Transverse colon (tissue), 4 donors: ENCODE measurements at regions not wholly inside any gene's neighbourhood (a gene's known extent, or its start where the extent isn't known, plus 50 kb on each side); places are given as distances from the start of the nearest gene placed in this dataset.

Experiments used
- CTCF ChIP-seq, 5 experiments: fragments of 200-600 bp in 3 of 5; fragments of 450-650 bp in 2 of 5; sonication (generic) in 3 of 5; IDR thresholded peaks; 1 replicate in 2 of 5; 2 replicates in 3 of 5; pipeline ENCODE4 v1.5.1; 2016 to 2017; ENCODE audit warnings: antibody characterized with exemption in 5 of 5, inconsistent platforms in 3 of 5, mild to moderate bottlenecking in 2 of 5, moderate library complexity in 1 of 5
- POLR2A ChIP-seq: fragments of 450-650 bp; IDR thresholded peaks from one replicate; pipeline ENCODE4 v1.6.1; 2016; ENCODE audit warnings: antibody characterized with exemption, mild to moderate bottlenecking, moderate library complexity
- POLR2AphosphoS5 ChIP-seq, 3 donors: sonication (generic); formaldehyde crosslinking; IDR thresholded peaks; one replicate each; pipeline ENCODE4 v1.6.1; 2016; ENCODE audit warnings: antibody characterized with exemption in 3 of 3

DNA sequence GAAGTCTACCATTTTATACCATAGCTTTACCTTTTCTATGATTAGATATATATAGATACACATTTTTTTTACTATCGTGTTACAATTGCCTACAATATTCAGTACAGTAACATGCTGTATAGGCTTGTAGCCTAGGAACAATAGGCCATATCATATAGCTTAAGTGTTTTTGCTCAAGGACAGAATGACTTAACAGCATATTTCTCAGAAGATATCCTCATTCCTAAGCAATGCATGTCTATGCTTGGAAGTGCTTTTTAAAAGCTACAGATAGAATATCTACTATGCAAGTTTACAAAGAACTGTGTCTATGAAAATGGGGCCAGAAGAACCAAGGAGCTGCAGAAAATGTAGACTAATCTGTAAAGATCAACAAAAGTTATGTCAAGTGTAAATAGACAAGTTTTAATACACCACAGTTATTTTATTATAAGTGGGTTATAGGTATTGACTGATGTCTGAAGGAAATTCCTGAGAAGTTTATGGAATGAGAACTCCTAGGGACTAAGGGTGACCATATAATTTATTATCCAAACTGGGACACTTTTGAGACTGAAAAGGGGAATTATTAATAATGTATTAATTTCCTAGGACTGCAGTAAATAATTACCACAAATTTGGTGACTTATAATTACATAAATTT is 138.7 kb upstream of the TGFBR2 start:
- TF ChIP-seq POLR2AphosphoS5 (IDR thresholded peaks at IDR 0.05) (no peak), CTCF (IDR thresholded peaks at IDR 0.05) (no peak), POLR2A (no peak)
